BLaER1 (cell line): ENCODE measurements at regions not wholly inside any gene's neighbourhood (a gene's known extent, or its start where the extent isn't known, plus 50 kb on each side); places are given as distances from the start of the nearest gene placed in this dataset.
"Not testable (repeated sequence)": the region's sequence is repeated elsewhere in the genome, so short reads cannot be mapped to it uniquely, and the experiment has no call there.

Experiments used
- H3K27ac ChIP-seq: shearing (Covaris generic); formaldehyde crosslinking; 2 replicates; pipeline ENCODE4 v1.8.1; 2022
- H3K27me3 ChIP-seq: shearing (Covaris generic); formaldehyde crosslinking; 2 replicates; pipeline ENCODE4 v1.8.1; 2022
- H3K36me3 ChIP-seq: shearing (Covaris generic); formaldehyde crosslinking; 2 replicates; pipeline ENCODE4 v1.8.1; 2022
- H3K4me1 ChIP-seq: shearing (Covaris generic); formaldehyde crosslinking; 2 replicates; pipeline ENCODE4 v1.8.1; 2022
- H3K4me2 ChIP-seq: shearing (Covaris generic); formaldehyde crosslinking; 2 replicates; pipeline ENCODE4 v1.8.1; 2022
- H3K4me3 ChIP-seq: shearing (Covaris generic); formaldehyde crosslinking; 2 replicates; pipeline ENCODE4 v1.8.1; 2022
- H3K9ac ChIP-seq: shearing (Covaris generic); formaldehyde crosslinking; 2 replicates; pipeline ENCODE4 v1.8.1; 2022
- H3K9me3 ChIP-seq: shearing (Covaris generic); formaldehyde crosslinking; 2 replicates; pipeline ENCODE4 v1.8.1; 2022
- H4K20me1 ChIP-seq: shearing (Covaris generic); formaldehyde crosslinking; 2 replicates; pipeline ENCODE4 v1.8.1; 2022
- Cebpa-rat ChIP-seq: shearing (Covaris generic); IDR thresholded peaks from 2 replicates; pipeline ENCODE4 v1.8.1; 2022

DNA sequence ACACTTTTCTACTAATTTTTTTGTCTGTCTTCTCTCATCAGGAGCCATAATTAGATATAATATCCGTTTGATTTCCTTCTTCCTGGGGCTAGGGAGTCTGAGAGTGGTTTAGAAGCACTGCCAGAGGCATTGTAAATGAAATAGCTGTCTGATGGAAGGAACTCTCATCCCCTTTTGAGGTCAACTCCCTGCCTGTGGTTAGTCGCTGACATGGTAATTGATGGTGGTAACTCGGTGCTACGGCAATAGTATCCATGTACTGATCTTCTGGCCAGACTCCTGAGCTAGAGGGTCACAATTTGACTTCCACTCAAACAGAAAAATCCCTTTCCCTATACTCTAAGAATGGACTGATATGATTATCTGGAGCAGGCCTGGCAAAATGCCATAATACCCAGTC lies 108.1 kb upstream of the TRPC5 start:
- Histone ChIP-seq H3K27ac (no peak overlapping the region), H4K20me1 (no peaks in the 10 kb centered on the region), H3K9ac (no peak overlapping the region), H3K4me1 (no peaks in the 10 kb centered on the region), H3K4me2 (no peak overlapping the region), H3K4me3 (no peak overlapping the region), H3K36me3 (no peaks in the 10 kb centered on the region), H3K9me3 (no peaks in the 10 kb centered on the region), H3K27me3 (peaks cover 68% of the 10 kb centered on the region)
- TF ChIP-seq Cebpa-rat: no peak

DNA sequence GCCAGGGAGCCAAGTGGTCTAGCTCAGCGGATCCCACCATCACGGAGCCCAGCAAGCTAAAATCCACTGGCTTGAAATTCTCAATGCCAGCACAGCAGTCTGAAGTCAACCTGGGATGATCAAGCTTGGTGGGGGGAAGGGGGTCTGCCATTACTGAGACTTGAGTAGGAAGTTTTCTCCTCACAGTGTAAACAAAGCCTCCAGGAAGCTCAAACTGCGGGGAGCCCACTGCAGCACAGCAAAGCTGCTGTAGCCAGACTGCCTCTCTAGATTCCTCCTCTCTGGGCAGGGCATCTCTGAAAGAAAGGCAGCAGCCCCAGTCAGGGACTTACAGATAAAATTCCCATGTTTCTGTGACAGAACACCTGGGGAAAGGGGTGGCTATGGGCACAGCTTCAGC lies 98.8 kb upstream of the TRPC5 start:
- H3K4me1 ChIP-seq, H3K4me3 ChIP-seq, H3K9me3 ChIP-seq, H3K9ac ChIP-seq, H3K36me3 ChIP-seq, H3K27ac ChIP-seq, H3K4me2 ChIP-seq, H4K20me1 ChIP-seq: not testable (repeated sequence)
- peaks cover 70% of the 10 kb centered on the region for H3K27me3 ChIP-seq

DNA sequence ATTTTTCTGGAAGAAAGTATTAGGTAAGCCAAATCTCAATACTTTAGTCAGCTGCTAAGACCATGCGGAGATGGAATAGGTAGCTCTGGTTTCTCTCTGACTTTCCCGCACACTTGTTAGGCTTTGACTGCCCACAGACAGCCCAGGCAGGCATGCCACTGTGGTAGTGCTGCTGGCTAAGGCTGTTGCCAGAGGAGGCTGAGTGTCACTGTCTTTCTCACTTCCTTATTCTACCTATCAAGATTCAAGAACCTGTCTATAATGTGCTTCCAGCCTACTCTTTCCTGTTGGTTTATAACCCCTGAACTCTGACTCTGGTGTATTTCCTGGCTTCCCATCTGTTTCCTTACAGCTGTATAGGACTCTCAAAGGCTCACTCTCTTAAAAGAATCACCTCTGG lies 81.8 kb upstream of the TRPC5 start:
- Histone ChIP-seq H3K4me1 (no peaks in the 10 kb centered on the region), H3K36me3 (no peaks in the 10 kb centered on the region), H3K9me3 (no peaks in the 10 kb centered on the region), H3K4me3 (no peak overlapping the region), H3K27me3 (peaks cover 81% of the 10 kb centered on the region), H3K4me2 (no peak overlapping the region), H4K20me1 (no peaks in the 10 kb centered on the region), H3K9ac (no peak overlapping the region), H3K27ac (no peak overlapping the region)
- TF ChIP-seq Cebpa-rat: no peak

DNA sequence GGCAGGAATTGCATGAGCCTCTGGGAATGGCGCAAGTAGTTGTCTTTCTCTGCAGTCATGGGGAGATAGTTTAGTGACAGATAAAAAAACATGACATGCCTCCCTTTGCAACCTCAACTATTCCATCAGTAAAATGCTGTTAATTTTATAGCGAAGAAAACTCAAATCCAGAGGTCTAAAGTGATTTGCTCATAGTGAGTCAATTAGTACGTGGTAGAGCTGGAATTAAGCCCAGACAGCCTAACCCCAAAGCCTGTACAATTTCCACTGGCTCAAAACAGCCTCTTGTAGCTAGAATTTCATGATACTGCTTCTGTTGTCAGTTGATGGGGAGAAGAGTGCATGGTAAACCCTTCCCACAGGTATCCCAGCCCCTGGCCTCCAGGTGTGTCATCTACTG lies 81.3 kb upstream of the TRPC5 start:
- no peak for TF ChIP-seq Cebpa-rat
- Histone ChIP-seq H3K27me3 (peaks cover 85% of the 10 kb centered on the region), H4K20me1 (no peaks in the 10 kb centered on the region), H3K9ac (no peak overlapping the region), H3K36me3 (no peaks in the 10 kb centered on the region), H3K9me3 (no peaks in the 10 kb centered on the region), H3K27ac (no peak overlapping the region), H3K4me2 (no peak overlapping the region), H3K4me3 (no peak overlapping the region), H3K4me1 (no peaks in the 10 kb centered on the region)

DNA sequence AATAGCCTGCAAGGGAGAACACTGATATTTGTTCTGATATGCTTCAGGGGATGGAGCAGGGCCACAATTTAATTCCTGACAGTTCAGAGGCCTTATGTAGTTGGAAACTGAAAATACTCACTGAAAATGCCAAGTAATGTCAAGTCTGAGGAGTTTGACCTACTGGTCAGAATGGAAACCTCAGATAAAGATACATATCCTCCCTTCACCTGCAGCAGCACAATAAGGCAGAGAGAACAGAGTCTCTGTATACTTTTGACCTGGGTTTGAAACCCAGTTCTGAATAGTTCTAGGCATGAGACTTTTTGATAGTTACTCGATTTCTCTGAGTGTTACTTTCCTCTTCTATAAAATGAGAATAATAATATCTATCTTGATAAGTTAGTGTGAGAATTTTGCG lies 65.8 kb upstream of the TRPC5 start:
- no peaks in the 10 kb centered on the region for H4K20me1 ChIP-seq
- no peak overlapping the region for H3K27ac ChIP-seq
- no peaks in the 10 kb centered on the region for H3K4me1 ChIP-seq
- no peak overlapping the region for H3K4me2 ChIP-seq
- no peak for TF ChIP-seq Cebpa-rat
- peaks cover 96% of the 10 kb centered on the region for H3K27me3 ChIP-seq
- no peak overlapping the region for H3K9ac ChIP-seq
- H3K36me3 ChIP-seq: no peaks in the 10 kb centered on the region
- no peaks in the 10 kb centered on the region for H3K9me3 ChIP-seq
- H3K4me3 ChIP-seq: no peak overlapping the region

DNA sequence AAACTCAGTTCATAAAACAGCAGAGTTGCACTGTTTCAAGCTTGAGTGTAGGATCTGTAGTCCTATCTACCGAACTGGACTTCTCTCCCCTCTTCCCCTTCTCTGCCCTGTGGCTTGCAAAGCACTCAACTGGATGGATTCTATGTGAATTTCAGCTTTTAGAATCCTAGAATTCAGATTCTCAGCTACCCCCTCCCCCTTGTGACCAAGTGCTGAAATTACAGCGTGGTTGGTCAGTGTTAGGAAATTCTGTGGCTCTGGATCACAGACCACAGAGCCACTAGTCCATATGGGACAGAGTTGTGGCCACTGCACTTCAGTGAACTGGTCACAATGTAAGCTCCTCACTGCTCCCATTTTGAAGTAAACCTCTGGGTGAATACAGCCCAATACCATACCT lies 64.6 kb upstream of the TRPC5 start:
- H3K27me3 ChIP-seq: peaks cover 100% of the 10 kb centered on the region
- no peaks in the 10 kb centered on the region for H3K36me3 ChIP-seq
- no peak overlapping the region for H3K4me2 ChIP-seq
- H3K9me3 ChIP-seq: no peaks in the 10 kb centered on the region
- no peak for TF ChIP-seq Cebpa-rat
- no peaks in the 10 kb centered on the region for H4K20me1 ChIP-seq
- no peak overlapping the region for H3K4me3 ChIP-seq
- no peak overlapping the region for H3K9ac ChIP-seq
- H3K27ac ChIP-seq: no peak overlapping the region
- H3K4me1 ChIP-seq: no peaks in the 10 kb centered on the region

DNA sequence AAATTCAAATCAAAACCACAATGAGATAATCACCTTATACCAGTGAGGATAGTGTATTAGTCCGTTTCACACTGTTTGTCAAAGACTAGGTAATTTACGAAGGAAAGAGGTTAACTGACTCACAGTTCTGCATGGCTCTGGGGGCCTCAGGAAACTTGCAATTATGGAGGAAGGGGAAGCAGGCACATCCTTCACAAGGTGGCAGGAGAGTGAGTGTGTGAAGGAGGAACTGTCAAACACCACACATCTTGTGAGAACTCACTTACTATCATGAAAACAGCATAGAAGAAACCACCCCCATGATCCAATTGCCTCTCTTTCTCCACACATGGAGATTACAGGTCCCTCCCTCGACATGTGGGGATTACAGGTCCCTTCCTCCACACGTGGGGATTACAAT lies 54.7 kb upstream of the TRPC5 start:
- TF ChIP-seq Cebpa-rat: no peak
- peaks cover 70% of the 10 kb centered on the region for H3K27me3 ChIP-seq
- H3K4me2 ChIP-seq: no peak overlapping the region
- H3K9ac ChIP-seq: no peak overlapping the region
- peaks cover 11% of the 10 kb centered on the region for H3K9me3 ChIP-seq
- H3K27ac ChIP-seq: no peak overlapping the region
- no peaks in the 10 kb centered on the region for H4K20me1 ChIP-seq
- no peaks in the 10 kb centered on the region for H3K36me3 ChIP-seq
- no peak overlapping the region for H3K4me3 ChIP-seq
- no peaks in the 10 kb centered on the region for H3K4me1 ChIP-seq
